Endothelial cell of umbilical vein (primary cell): ENCODE measurements at regions not wholly inside any gene's neighbourhood (a gene's known extent, or its start where the extent isn't known, plus 50 kb on each side); places are given as distances from the start of the nearest gene placed in this dataset.

Source experiments
- BruUV-seq: library from RNA; stranded (reverse); fragments of 400-500 nt; replicated peaks from 2 replicates; lab custom pipeline; 2021; lab: Mats Ljungman, UMichigan
- CTCF ChIA-PET: fragments of 300-600, 350-600 bp; sonication (Branson Sonifier 250); formaldehyde crosslinking; loops from one replicate; lab custom pipeline; 2021; ENCODE audit warnings: antibody characterized with exemption, inconsistent platforms; lab: Charles Lee
- POLR2A ChIA-PET: fragments of 300-600, 350-600 bp; sonication (Branson Sonifier 250); formaldehyde crosslinking; loops from one replicate; lab custom pipeline; 2021; ENCODE audit warnings: antibody characterized with exemption, inconsistent platforms; lab: Charles Lee
- DNase-seq: peaks from one replicate; pipeline ENCODE4 v3.0.0-alpha.2; 2011; ENCODE audit warnings: low read depth, low spot score
- FAIRE-seq: peaks from 2 replicates; lab custom pipeline; 2011; peaks lifted over from hg19 to GRCh38; lab: Jason Lieb, UNC
- H2AFZ ChIP-seq: 2 replicates; pipeline ENCODE4 v1.6.0; 2012; ENCODE audit warnings: low read depth, low read length, control low read depth, inconsistent platforms
- H3K27ac ChIP-seq: 2 replicates; pipeline ENCODE4 v1.5.1; 2011; ENCODE audit warnings: low read depth, mild to moderate bottlenecking, control low read depth, low read length, moderate library complexity; ENCODE audit not compliant: insufficient read depth
- H3K27me3 ChIP-seq, 2 experiments: 2 replicates each; pipeline versions ENCODE4 v1.6.0 to v1.6.1; 2011; ENCODE audit warnings: low read length in 2 of 2, mixed read lengths in 1 of 2; ENCODE audit not compliant: control insufficient read depth in 2 of 2, insufficient read depth in 2 of 2
- H3K36me3 ChIP-seq, 2 experiments: 2 replicates in 1 of 2; 3 replicates in 1 of 2; pipeline ENCODE4 v1.5.1; 2011; ENCODE audit warnings: low read length in 2 of 2, mild to moderate bottlenecking in 1 of 2, moderate library complexity in 1 of 2; ENCODE audit not compliant: control insufficient read depth in 2 of 2, insufficient read depth in 2 of 2; ENCODE audit errors: extremely low read depth in 1 of 2
- H3K4me1 ChIP-seq: 3 replicates; pipeline ENCODE4 v1.5.1; 2011; ENCODE audit warnings: mild to moderate bottlenecking, low read length; ENCODE audit not compliant: control insufficient read depth, insufficient read depth; ENCODE audit errors: extremely low read depth
- H3K4me2 ChIP-seq: 2 replicates; pipeline ENCODE4 v1.6.1; 2011; ENCODE audit warnings: low read length, control low read depth, mixed read lengths; ENCODE audit not compliant: insufficient read depth
- H3K4me3 ChIP-seq, 3 experiments: fragments of 200-600 bp in 1 of 3; sonication (generic), shearing (Covaris generic) in 1 of 3; replicated peaks in 1 of 3; 2 replicates each; pipeline ENCODE4 v1.5.1; 2011 to 2016; ENCODE audit warnings: control low read depth in 3 of 3, low read length in 3 of 3, mild to moderate bottlenecking in 2 of 3, inconsistent platforms in 1 of 3, low read depth in 1 of 3, moderate library complexity in 1 of 3; ENCODE audit not compliant: insufficient read depth in 1 of 3
- H3K79me2 ChIP-seq: 2 replicates; pipeline ENCODE4 v1.6.0; 2012; ENCODE audit warnings: low read length, inconsistent platforms; ENCODE audit not compliant: control insufficient read depth, insufficient read depth
- H3K9ac ChIP-seq: replicated peaks from 2 replicates; pipeline ENCODE3; 2011; ENCODE audit warnings: low read length, control low read depth; ENCODE audit not compliant: insufficient read depth; ENCODE audit errors: extremely low read depth
- H3K9me1 ChIP-seq: replicated peaks from 3 replicates; pipeline ENCODE4 v1.6.0; 2011; ENCODE audit warnings: mild to moderate bottlenecking, low read length; ENCODE audit not compliant: control insufficient read depth, insufficient read depth; ENCODE audit errors: extremely low read depth
- H3K9me3 ChIP-seq: replicated peaks from 2 replicates; pipeline ENCODE4 v1.5.1; 2012; ENCODE audit warnings: low read length, inconsistent platforms; ENCODE audit not compliant: control insufficient read depth, insufficient read depth
- H4K20me1 ChIP-seq: replicated peaks from 2 replicates; pipeline ENCODE3; 2011; ENCODE audit warnings: mild to moderate bottlenecking, low read length; ENCODE audit not compliant: control insufficient read depth, insufficient read depth; ENCODE audit errors: extremely low read depth
- CTCF ChIP-seq, 2 donors: IDR thresholded peaks; 1 replicate in 1 of 2; 2 replicates in 1 of 2; pipeline ENCODE4 v1.5.1; 2011; ENCODE audit warnings: low read length in 2 of 2, mild to moderate bottlenecking in 2 of 2, moderate library complexity in 2 of 2, control low read depth in 1 of 2, inconsistent platforms in 1 of 2, low read depth in 1 of 2; ENCODE audit not compliant: insufficient read depth in 1 of 2; ENCODE audit errors: extremely low read depth in 1 of 2
- EZH2 ChIP-seq: IDR thresholded peaks from 2 replicates; pipeline ENCODE4 v1.6.1; 2012; ENCODE audit warnings: borderline replicate concordance, low read depth, mild to moderate bottlenecking, moderate library complexity, low read length, inconsistent platforms; ENCODE audit not compliant: severe bottlenecking
- FOS ChIP-seq: IDR thresholded peaks from 2 replicates; pipeline ENCODE4 v1.6.1; 2011; ENCODE audit warnings: mild to moderate bottlenecking, low read length, moderate library complexity, borderline replicate concordance; ENCODE audit not compliant: insufficient read depth
- GATA2 ChIP-seq: IDR thresholded peaks from 2 replicates; pipeline ENCODE4 v1.7.0; 2011; ENCODE audit warnings: low read depth, mild to moderate bottlenecking, moderate library complexity, mixed read lengths, low read length; ENCODE audit not compliant: insufficient read length, insufficient read depth
- JUN ChIP-seq: IDR thresholded peaks from 2 replicates; pipeline ENCODE4 v1.6.1; 2011; ENCODE audit warnings: borderline replicate concordance, low read depth; ENCODE audit not compliant: insufficient read length, insufficient read depth
- MAX ChIP-seq: IDR thresholded peaks from 2 replicates; pipeline ENCODE4 v1.6.1; 2011; ENCODE audit not compliant: insufficient read depth, insufficient read length
- MYC ChIP-seq: IDR thresholded peaks from one replicate; pipeline ENCODE4 v1.6.1; 2011; ENCODE audit warnings: mild to moderate bottlenecking, low read depth, low read length
- POLR2A ChIP-seq: IDR thresholded peaks from 2 replicates; pipeline ENCODE4 v1.6.1; 2012; ENCODE audit warnings: low read depth, mild to moderate bottlenecking, control low read depth, low read length
- POLR2AphosphoS5 ChIP-seq: IDR thresholded peaks from 2 replicates; pipeline ENCODE4 v1.6.1; 2012; ENCODE audit warnings: low read depth, mild to moderate bottlenecking, control low read depth, low read length, moderate library complexity; ENCODE audit not compliant: insufficient read depth
- dilution Hi-C: fragments of 300-500 bp; cut with MboI; formaldehyde crosslinking; loops from one replicate; pipeline ENCODE4 v1.15.0; 2019; ENCODE audit warnings: low sequenced_read_pairs; ENCODE audit not compliant: extremely low pct_ligation_motif_present
- intact Hi-C: fragments of 100-400 bp; cut with micrococcal nuclease; formaldehyde crosslinking; loops from one replicate; pipeline ENCODE4 v1.10.0; 2022

DNA sequence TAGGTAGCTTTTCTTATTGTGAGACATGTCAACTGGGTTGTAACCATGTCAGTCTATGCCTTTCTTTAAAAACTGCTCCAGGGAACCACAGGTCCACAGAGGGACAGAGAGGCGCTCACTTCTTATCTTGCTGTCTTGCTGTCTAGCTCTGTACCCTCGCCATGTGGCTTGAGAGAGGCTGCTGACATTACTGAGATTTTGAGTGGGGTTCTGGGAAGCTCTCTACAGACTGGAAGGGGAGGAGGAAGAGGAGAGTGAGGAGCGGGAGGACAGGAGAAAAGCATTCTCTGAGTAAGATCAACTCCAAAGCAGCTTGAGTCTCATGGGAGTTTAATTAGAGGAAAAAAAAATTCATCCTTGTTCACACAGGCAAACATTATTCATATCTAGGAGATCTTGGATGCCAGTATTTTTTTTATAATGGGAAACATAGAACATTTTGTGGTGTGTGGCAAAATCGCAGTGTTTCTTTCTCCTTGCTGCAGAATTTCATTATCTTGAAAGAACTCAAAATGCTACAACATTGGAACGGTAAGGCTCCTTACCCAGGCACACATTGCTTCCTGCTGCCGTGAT is 1037.0 kb upstream of the NR2F2 start:
- no TSS peak for BruUV-seq
- FAIRE-seq, result no peak
- Histone ChIP-seq H3K9me1 (no peaks in the 10 kb centered on the region), H2AFZ (no peak overlapping the region), H3K9ac (no peak overlapping the region), H3K4me1 (peaks cover 50% of the 10 kb centered on the region), H3K79me2 (peaks cover 2% of the 10 kb centered on the region), H3K27me3 (no peaks in the 10 kb centered on the region), H3K4me3 (no peak overlapping the region), H3K27ac (no peak overlapping the region), H4K20me1 (no peaks in the 10 kb centered on the region), H3K36me3 (no peaks in the 10 kb centered on the region), H3K9me3 (no peaks in the 10 kb centered on the region), H3K4me2 (no peak overlapping the region)
- ChIA-PET CTCF (interaction anchor here (0.5 to 2.4 kb wide), 7 partner anchors 8 to 624 kb away, joined by 3 to 12 read pairs (median 4); no protein-coding TSS in a partner anchor), POLR2A (no interaction called here)
- dilution Hi-C loops (no loop called here), intact Hi-C loops (no loop called here)
- TF ChIP-seq MAX (no peak), GATA2 (no peak), FOS (no peak), JUN (no peak), CTCF (IDR thresholded peaks at IDR 0.05; ENCODE audit: extremely low read depth in 1 of 2, insufficient read depth in 1 of 2, low read depth in 1 of 2, low read length in 2 of 2) (no peak), POLR2AphosphoS5 (no peak), MYC (no peak), POLR2A (no peak), EZH2 (no peak)
- DNase-seq, result no peak
